ENCODE measurements at regions not wholly inside any gene's neighbourhood (a gene's known extent, or its start where the extent isn't known, plus 50 kb on each side); places are given as distances from the start of the nearest gene placed in this dataset.

GRCh38 chr1:229938551-229938950 is 128.5 kb upstream of the GALNT2 start:
- Histone ChIP-seq H3K4me3 (ENCODE audit: low read depth in 1 of 2, low read length in 2 of 2) (no peak overlapping the region), H3K9me3 (ENCODE audit: control insufficient read depth in 1 of 2, low read length in 2 of 2) (no peaks in the 10 kb centered on the region), H3K27me3 (ENCODE audit: low read depth, low read length) (no peaks in the 10 kb centered on the region), H3K27ac (ENCODE audit: low read length) (no peak overlapping the region), H3K4me1 (ENCODE audit: control insufficient read depth in 1 of 2, insufficient read depth in 2 of 2, low read length in 2 of 2) (no peaks in the 10 kb centered on the region), H3K36me3 (ENCODE audit: control insufficient read depth in 1 of 2, insufficient read depth in 2 of 2, low read length in 2 of 2) (no peaks in the 10 kb centered on the region)

DNA sequence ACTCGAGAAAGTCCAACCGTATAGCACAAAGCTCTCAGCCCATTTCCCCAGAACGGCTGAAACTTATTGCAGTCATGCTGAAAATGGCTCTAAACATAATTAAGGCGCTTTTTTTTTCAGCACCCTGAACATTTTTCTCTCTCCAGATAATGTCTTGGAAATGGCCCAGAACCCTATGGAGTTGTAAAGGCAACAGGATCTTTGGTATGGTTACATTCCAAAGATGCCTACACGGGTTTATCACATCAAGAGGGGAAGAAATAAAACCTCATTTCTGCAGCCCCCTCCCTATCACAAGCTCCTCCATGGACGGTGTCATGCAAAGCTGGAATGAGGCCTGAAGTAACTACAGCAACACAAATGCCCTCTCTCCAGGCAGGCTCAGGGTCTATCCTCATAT is 126.4 kb upstream of the GALNT2 start:
- Histone ChIP-seq H3K4me3 (ENCODE audit: low read depth in 1 of 2, low read length in 2 of 2) (no peak overlapping the region), H3K4me1 (ENCODE audit: control insufficient read depth in 1 of 2, insufficient read depth in 2 of 2, low read length in 2 of 2) (no peaks in the 10 kb centered on the region), H3K27ac (ENCODE audit: low read length) (no peak overlapping the region), H3K9me3 (ENCODE audit: control insufficient read depth in 1 of 2, low read length in 2 of 2) (no peaks in the 10 kb centered on the region), H3K27me3 (ENCODE audit: low read depth, low read length) (no peaks in the 10 kb centered on the region), H3K36me3 (ENCODE audit: control insufficient read depth in 1 of 2, insufficient read depth in 2 of 2, low read length in 2 of 2) (no peaks in the 10 kb centered on the region)

DNA sequence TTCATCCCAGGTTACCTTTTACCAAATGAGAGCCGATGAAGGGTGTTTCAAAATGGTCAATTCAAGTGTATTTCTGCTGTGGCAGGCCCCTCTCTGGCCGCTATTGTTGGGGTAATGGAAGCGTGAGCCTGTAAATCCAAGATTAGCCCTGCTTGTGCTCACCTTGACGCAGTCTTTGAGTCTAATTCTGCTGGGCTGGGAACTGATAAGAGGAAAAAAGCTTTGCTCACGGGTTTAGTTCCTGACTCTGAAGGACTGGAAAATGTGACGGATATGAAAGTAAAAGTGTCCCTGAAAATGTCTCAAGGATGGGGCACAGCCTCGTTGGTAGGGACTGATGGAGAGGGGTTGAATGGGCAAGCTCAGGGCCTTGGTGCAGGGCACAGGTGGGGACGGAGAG is 125.9 kb upstream of the GALNT2 start:
- no peaks in the 10 kb centered on the region for H3K9me3 ChIP-seq (ENCODE audit: control insufficient read depth in 1 of 2, low read length in 2 of 2)
- no peak overlapping the region for H3K4me3 ChIP-seq (ENCODE audit: low read depth in 1 of 2, low read length in 2 of 2)
- no peaks in the 10 kb centered on the region for H3K36me3 ChIP-seq (ENCODE audit: control insufficient read depth in 1 of 2, insufficient read depth in 2 of 2, low read length in 2 of 2)
- H3K27me3 ChIP-seq (ENCODE audit: low read depth, low read length), result no peaks in the 10 kb centered on the region
- H3K4me1 ChIP-seq (ENCODE audit: control insufficient read depth in 1 of 2, insufficient read depth in 2 of 2, low read length in 2 of 2), result no peaks in the 10 kb centered on the region
- no peak overlapping the region for H3K27ac ChIP-seq (ENCODE audit: low read length)

DNA sequence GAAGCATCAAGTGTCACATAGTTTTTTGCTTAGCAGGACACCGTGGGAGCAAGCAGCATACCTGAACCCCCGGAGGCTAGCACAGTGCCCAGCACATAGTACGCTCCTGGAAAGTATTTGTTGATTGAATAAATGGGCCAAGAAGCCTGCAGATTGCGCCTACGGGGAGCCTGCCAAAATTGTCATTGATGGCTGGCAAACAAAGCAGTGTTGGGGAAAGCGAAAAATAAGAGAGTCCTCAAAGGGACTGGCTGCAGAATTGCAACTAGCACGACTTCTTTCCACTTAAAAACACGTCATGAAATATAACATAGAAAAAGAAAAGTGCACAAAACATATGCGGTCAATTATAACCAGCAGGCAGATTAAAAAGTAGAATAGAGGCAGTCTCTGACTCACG is 125.2 kb upstream of the GALNT2 start:
- H3K9me3 ChIP-seq (ENCODE audit: control insufficient read depth in 1 of 2, low read length in 2 of 2), result no peaks in the 10 kb centered on the region
- H3K36me3 ChIP-seq (ENCODE audit: control insufficient read depth in 1 of 2, insufficient read depth in 2 of 2, low read length in 2 of 2), result no peaks in the 10 kb centered on the region
- H3K27me3 ChIP-seq (ENCODE audit: low read depth, low read length), result no peaks in the 10 kb centered on the region
- no peak overlapping the region for H3K4me3 ChIP-seq (ENCODE audit: low read depth in 1 of 2, low read length in 2 of 2)
- H3K4me1 ChIP-seq (ENCODE audit: control insufficient read depth in 1 of 2, insufficient read depth in 2 of 2, low read length in 2 of 2), result no peaks in the 10 kb centered on the region
- H3K27ac ChIP-seq (ENCODE audit: low read length), result no peak overlapping the region

DNA sequence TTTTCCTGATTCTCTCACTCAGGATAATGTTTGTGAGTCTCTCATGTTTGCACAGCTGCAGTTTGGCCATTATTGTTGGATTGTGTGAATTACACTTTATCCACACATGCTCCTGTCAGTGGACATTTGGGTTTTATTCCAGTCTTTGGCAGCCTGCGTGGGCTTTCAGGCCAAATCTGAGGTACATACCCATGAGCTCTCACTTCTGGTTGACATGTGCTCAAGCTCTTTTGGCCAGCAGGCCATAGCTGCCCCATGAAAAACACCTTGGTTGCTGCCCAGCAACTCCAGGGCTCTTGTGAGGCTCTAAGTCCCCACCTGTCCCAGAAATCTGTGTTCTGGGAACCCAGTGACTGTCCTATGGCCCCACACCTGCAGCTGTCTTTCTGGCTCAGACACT is 124.5 kb upstream of the GALNT2 start:
- H3K36me3 ChIP-seq (ENCODE audit: control insufficient read depth in 1 of 2, insufficient read depth in 2 of 2, low read length in 2 of 2), result no peaks in the 10 kb centered on the region
- H3K4me1 ChIP-seq (ENCODE audit: control insufficient read depth in 1 of 2, insufficient read depth in 2 of 2, low read length in 2 of 2), result no peaks in the 10 kb centered on the region
- H3K27ac ChIP-seq (ENCODE audit: low read length), result no peak overlapping the region
- no peaks in the 10 kb centered on the region for H3K27me3 ChIP-seq (ENCODE audit: low read depth, low read length)
- no peaks in the 10 kb centered on the region for H3K9me3 ChIP-seq (ENCODE audit: control insufficient read depth in 1 of 2, low read length in 2 of 2)
- H3K4me3 ChIP-seq (ENCODE audit: low read depth in 1 of 2, low read length in 2 of 2), result no peak overlapping the region

DNA sequence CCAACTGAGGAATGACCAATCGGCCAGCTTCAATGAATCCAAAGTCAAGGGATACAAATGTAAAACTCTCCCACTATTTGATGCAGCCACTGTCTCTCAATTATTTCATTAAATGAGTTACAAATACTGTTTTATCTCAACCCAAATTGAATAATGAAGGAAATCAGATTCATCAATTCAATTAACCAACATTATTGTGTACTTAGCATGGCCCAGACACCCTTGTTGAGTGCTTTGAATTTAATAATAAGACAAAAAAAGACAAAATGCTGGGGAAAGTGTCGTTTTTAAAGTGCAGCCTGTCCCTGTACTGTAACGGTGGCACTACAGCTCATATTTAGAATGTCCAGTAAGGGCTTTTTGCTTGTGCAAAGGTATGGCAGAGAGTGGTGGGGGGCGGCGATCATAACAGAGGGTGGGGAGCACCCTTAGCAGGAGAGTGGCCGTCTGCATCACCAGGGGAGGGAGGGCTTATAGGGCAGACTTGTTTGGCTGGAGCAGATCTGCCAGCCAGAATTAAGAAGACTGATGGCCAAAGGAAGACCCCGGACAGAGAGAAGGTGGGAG is 123.8 kb upstream of the GALNT2 start:
- H3K4me3 ChIP-seq (ENCODE audit: low read depth in 1 of 2, low read length in 2 of 2), result no peak overlapping the region
- H3K36me3 ChIP-seq (ENCODE audit: control insufficient read depth in 1 of 2, insufficient read depth in 2 of 2, low read length in 2 of 2), result no peaks in the 10 kb centered on the region
- H3K4me1 ChIP-seq (ENCODE audit: control insufficient read depth in 1 of 2, insufficient read depth in 2 of 2, low read length in 2 of 2), result no peaks in the 10 kb centered on the region
- H3K9me3 ChIP-seq (ENCODE audit: control insufficient read depth in 1 of 2, low read length in 2 of 2), result no peaks in the 10 kb centered on the region
- no peak overlapping the region for H3K27ac ChIP-seq (ENCODE audit: low read length)
- no peaks in the 10 kb centered on the region for H3K27me3 ChIP-seq (ENCODE audit: low read depth, low read length)

DNA sequence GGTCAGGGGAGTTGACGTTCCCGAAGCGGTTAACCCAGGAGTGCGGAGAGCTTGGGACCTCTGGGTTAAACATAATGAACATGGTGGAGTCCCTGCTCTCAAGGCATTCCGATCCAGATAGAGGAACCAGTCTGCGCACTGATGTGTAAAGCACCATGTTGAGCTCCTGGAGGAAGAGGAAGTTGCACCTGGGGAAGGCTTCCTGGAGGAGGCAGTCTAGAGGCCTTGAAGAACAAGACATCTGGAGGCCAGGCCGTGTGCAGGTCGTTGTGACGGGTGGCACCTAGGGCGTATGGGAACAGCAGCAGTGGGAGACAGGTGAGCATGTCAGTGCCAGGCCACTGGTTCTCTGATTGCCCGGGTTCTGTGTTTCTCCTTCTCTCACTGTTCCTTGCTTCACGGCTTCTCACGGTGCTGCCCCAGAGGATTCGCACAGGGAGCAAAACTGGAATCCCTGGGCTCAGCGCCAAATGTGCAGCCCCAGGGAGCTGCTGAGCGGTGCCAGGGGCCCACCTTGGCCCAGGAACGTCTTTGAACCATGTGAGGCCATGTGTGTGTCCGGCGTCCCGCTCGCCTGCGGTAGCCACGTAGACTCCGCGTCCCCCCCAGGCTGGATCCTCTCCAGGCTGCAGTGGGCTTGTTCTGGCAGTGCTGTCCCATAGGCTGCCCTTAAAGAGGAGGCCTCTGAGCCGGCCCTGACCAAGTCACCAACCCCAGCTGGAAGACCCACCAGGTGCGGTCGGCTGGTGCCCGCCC is 122.9 kb upstream of the GALNT2 start:
- no peaks in the 10 kb centered on the region for H3K4me1 ChIP-seq (ENCODE audit: control insufficient read depth in 1 of 2, insufficient read depth in 2 of 2, low read length in 2 of 2)
- no peak overlapping the region for H3K4me3 ChIP-seq (ENCODE audit: low read depth in 1 of 2, low read length in 2 of 2)
- no peak overlapping the region for H3K27ac ChIP-seq (ENCODE audit: low read length)
- H3K9me3 ChIP-seq (ENCODE audit: control insufficient read depth in 1 of 2, low read length in 2 of 2), result no peaks in the 10 kb centered on the region
- no peaks in the 10 kb centered on the region for H3K36me3 ChIP-seq (ENCODE audit: control insufficient read depth in 1 of 2, insufficient read depth in 2 of 2, low read length in 2 of 2)
- no peaks in the 10 kb centered on the region for H3K27me3 ChIP-seq (ENCODE audit: low read depth, low read length)

DNA sequence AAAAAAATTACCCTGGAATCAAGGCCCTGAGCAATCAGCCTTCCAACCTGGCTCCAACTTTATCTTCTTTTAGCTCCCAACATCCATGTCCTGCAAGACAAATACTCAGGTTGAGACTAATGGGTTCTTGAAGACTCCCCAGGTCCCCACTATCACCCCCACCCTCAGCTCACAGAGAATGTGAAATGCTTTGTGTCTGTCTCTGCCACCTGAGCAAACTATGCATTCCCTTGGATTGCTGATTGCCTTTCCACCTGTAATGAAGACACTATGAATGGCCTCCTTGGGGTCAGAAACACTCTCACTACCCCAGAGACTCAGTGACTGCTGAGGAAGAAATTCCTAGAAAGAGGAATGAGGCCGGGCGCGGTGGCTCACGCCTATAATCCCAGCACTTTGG is 121.2 kb upstream of the GALNT2 start:
- Histone ChIP-seq H3K27ac (ENCODE audit: low read length) (no peak overlapping the region), H3K27me3 (ENCODE audit: low read depth, low read length) (no peaks in the 10 kb centered on the region), H3K9me3 (ENCODE audit: control insufficient read depth in 1 of 2, low read length in 2 of 2) (no peaks in the 10 kb centered on the region), H3K4me1 (ENCODE audit: control insufficient read depth in 1 of 2, insufficient read depth in 2 of 2, low read length in 2 of 2) (no peaks in the 10 kb centered on the region), H3K4me3 (ENCODE audit: low read depth in 1 of 2, low read length in 2 of 2) (no peak overlapping the region), H3K36me3 (ENCODE audit: control insufficient read depth in 1 of 2, insufficient read depth in 2 of 2, low read length in 2 of 2) (no peaks in the 10 kb centered on the region)

DNA sequence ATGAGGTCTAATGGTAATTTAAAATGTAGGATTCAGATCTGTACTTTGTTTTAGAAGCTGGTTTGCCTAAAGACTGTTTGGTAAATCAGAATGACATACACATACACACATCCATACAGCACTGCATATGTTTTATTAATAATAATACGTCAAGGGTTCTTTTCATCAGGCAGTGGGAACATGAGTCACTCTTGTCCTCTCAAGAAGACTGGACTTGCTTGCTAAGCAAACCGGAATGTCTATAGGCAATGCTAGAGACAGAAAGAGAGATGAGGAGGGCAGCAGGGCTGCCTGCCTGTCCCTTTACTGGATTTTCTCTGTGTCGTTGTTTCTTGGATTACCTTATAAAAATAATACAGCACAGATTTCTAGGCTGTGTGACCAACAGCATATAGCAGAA is 119.1 kb upstream of the GALNT2 start:
- Histone ChIP-seq H3K27ac (ENCODE audit: low read length) (no peak overlapping the region), H3K4me1 (ENCODE audit: control insufficient read depth in 1 of 2, insufficient read depth in 2 of 2, low read length in 2 of 2) (no peaks in the 10 kb centered on the region), H3K4me3 (ENCODE audit: low read depth in 1 of 2, low read length in 2 of 2) (no peak overlapping the region), H3K9me3 (ENCODE audit: control insufficient read depth in 1 of 2, low read length in 2 of 2) (no peaks in the 10 kb centered on the region), H3K27me3 (ENCODE audit: low read depth, low read length) (no peaks in the 10 kb centered on the region), H3K36me3 (ENCODE audit: control insufficient read depth in 1 of 2, insufficient read depth in 2 of 2, low read length in 2 of 2) (no peaks in the 10 kb centered on the region)

GRCh38 chr1:229948438-229948837 is 118.6 kb upstream of the GALNT2 start:
- H3K27me3 ChIP-seq (ENCODE audit: low read depth, low read length), result no peaks in the 10 kb centered on the region
- H3K4me1 ChIP-seq (ENCODE audit: control insufficient read depth in 1 of 2, insufficient read depth in 2 of 2, low read length in 2 of 2), result no peaks in the 10 kb centered on the region
- no peaks in the 10 kb centered on the region for H3K9me3 ChIP-seq (ENCODE audit: control insufficient read depth in 1 of 2, low read length in 2 of 2)
- no peak overlapping the region for H3K27ac ChIP-seq (ENCODE audit: low read length)
- H3K36me3 ChIP-seq (ENCODE audit: control insufficient read depth in 1 of 2, insufficient read depth in 2 of 2, low read length in 2 of 2), result no peaks in the 10 kb centered on the region
- H3K4me3 ChIP-seq (ENCODE audit: low read depth in 1 of 2, low read length in 2 of 2), result no peak overlapping the region

DNA sequence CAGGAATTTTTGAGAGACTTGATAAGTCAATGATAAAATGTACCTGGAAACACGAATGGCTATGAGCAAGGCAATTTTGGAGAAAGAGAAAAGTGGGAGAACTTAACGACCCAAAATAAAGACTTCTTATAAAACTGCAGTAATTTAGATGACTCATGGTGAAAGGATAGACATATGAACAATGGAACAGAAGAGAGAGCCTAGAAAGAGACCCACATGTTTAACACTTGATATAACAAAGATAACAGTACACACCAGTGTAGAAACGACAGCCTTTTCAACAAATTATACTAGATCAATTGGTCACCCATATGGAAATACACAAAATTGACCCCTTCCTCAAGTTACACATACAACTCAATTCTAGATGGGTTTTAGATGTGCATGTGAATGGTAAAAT is 117.5 kb upstream of the GALNT2 start:
- H3K4me1 ChIP-seq (ENCODE audit: control insufficient read depth in 1 of 2, insufficient read depth in 2 of 2, low read length in 2 of 2), result no peaks in the 10 kb centered on the region
- H3K9me3 ChIP-seq (ENCODE audit: control insufficient read depth in 1 of 2, low read length in 2 of 2), result no peaks in the 10 kb centered on the region
- no peak overlapping the region for H3K4me3 ChIP-seq (ENCODE audit: low read depth in 1 of 2, low read length in 2 of 2)
- no peaks in the 10 kb centered on the region for H3K36me3 ChIP-seq (ENCODE audit: control insufficient read depth in 1 of 2, insufficient read depth in 2 of 2, low read length in 2 of 2)
- no peaks in the 10 kb centered on the region for H3K27me3 ChIP-seq (ENCODE audit: low read depth, low read length)
- H3K27ac ChIP-seq (ENCODE audit: low read length), result no peak overlapping the region

DNA sequence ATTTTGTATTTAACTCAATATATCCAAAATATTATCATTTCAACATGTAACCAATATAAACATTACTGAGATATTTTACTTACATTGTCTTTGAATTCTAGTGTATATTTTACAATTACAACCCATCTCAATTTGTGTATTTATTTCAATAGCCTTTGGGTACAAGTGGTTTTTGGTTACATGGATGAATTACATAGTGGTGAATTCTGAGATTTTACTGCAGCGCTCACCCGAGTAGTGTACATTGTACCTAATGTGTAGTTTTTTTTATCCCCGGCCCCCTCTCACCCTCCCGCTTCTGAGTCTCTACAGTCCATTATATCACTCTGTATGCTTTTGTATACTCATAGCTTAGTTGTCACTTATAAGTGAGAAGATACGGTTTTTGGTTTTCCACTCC is 117.0 kb upstream of the GALNT2 start:
- no peak overlapping the region for H3K4me3 ChIP-seq (ENCODE audit: low read depth in 1 of 2, low read length in 2 of 2)
- no peak overlapping the region for H3K27ac ChIP-seq (ENCODE audit: low read length)
- no peaks in the 10 kb centered on the region for H3K4me1 ChIP-seq (ENCODE audit: control insufficient read depth in 1 of 2, insufficient read depth in 2 of 2, low read length in 2 of 2)
- no peaks in the 10 kb centered on the region for H3K36me3 ChIP-seq (ENCODE audit: control insufficient read depth in 1 of 2, insufficient read depth in 2 of 2, low read length in 2 of 2)
- no peaks in the 10 kb centered on the region for H3K27me3 ChIP-seq (ENCODE audit: low read depth, low read length)
- no peaks in the 10 kb centered on the region for H3K9me3 ChIP-seq (ENCODE audit: control insufficient read depth in 1 of 2, low read length in 2 of 2)

Data from muscle layer of duodenum (tissue), 2 donors.